AG04450 (cell line): ENCODE measurements at regions not wholly inside any gene's neighbourhood (a gene's known extent, or its start where the extent isn't known, plus 50 kb on each side); places are given as distances from the start of the nearest gene placed in this dataset.

Experiments used
- CTCF ChIA-PET: fragments of 300-600, 350-600 bp; formaldehyde crosslinking; extraction: SDS; loops from one replicate; lab custom pipeline; 2022; ENCODE audit warnings: antibody characterized with exemption, inconsistent platforms; lab: Charles Lee
- POLR2A ChIA-PET: fragments of 350-600 bp; formaldehyde crosslinking; extraction: SDS; loops from one replicate; lab custom pipeline; 2021; ENCODE audit warnings: antibody characterized with exemption, inconsistent platforms; lab: Yijun Ruan, JAX
- DNase-seq: peaks from one replicate; pipeline ENCODE4 v3.0.0-alpha.2; 2011; ENCODE audit warnings: low read depth, low spot score
- H3K27ac ChIP-seq: one replicate; pipeline ENCODE4 v1.5.1; 2012; ENCODE audit warnings: low read depth, low read length, control low read depth
- H3K27me3 ChIP-seq: one replicate; pipeline ENCODE4 v1.6.0; 2012; ENCODE audit warnings: low read length; ENCODE audit not compliant: control insufficient read depth, insufficient read depth
- H3K4me3 ChIP-seq: 2 replicates; pipeline ENCODE4 v1.5.1; 2011; ENCODE audit warnings: mild to moderate bottlenecking, low read depth, low read length, control low read depth
- H3K9me3 ChIP-seq: 2 replicates; pipeline ENCODE4 v1.5.1; 2012; ENCODE audit warnings: low read length; ENCODE audit not compliant: control insufficient read depth, insufficient read depth
- CTCF ChIP-seq: IDR thresholded peaks from 2 replicates; pipeline ENCODE4 v1.5.1; 2011; ENCODE audit warnings: low read depth, low read length, control low read depth, inconsistent platforms

- H3K9me3 ChIP-seq = no peaks in the 10 kb centered on the region
- ChIA-PET CTCF (interaction anchor here (0.7 to 0.9 kb wide), 2 partner anchors 16 to 177 kb away, joined by 3 read pairs; no protein-coding TSS in a partner anchor), POLR2A (no interaction called here)
- H3K4me3 ChIP-seq = no peak overlapping the region
- no peak overlapping the region for H3K27ac ChIP-seq
- TF ChIP-seq CTCF = no peak
- no peak for DNase-seq
- no peaks in the 10 kb centered on the region for H3K27me3 ChIP-seq
These were observed 163.2 kb upstream of the ARID2 start for GRCh38 chr12:45566257-45566656.

GRCh38 chr12:45568808-45569207, 160.7 kb upstream of the ARID2 start:
- TF ChIP-seq CTCF = no peak
- Histone ChIP-seq H3K27ac (no peak overlapping the region), H3K9me3 (no peaks in the 10 kb centered on the region), H3K4me3 (no peak overlapping the region), H3K27me3 (peaks cover 1% of the 10 kb centered on the region)
- DNase-seq = no peak
- ChIA-PET CTCF (interaction anchor here (3.9 kb wide), 1 partner anchor 25 kb away, joined by 19 read pairs; no protein-coding TSS in a partner anchor), POLR2A (no interaction called here)

- ChIA-PET POLR2A (no interaction called here), CTCF (interaction anchor here (3.9 kb wide), 1 partner anchor 27 kb away, joined by 19 read pairs; no protein-coding TSS in a partner anchor)
- Histone ChIP-seq H3K9me3 (no peaks in the 10 kb centered on the region), H3K27me3 (peaks cover 11% of the 10 kb centered on the region), H3K4me3 (no peak overlapping the region), H3K27ac (no peak overlapping the region)
- no peak for DNase-seq
- no peak for TF ChIP-seq CTCF
These were observed 159.0 kb upstream of the ARID2 start for GRCh38 chr12:45570501-45570900.

GRCh38 chr12:45572114-45572513, 157.4 kb upstream of the ARID2 start:
- no peak overlapping the region for H3K4me3 ChIP-seq
- H3K27ac ChIP-seq = no peak overlapping the region
- no peak for DNase-seq
- CTCF ChIA-PET = interaction anchor here (3.9 kb wide), 1 partner anchor 28 kb away, joined by 19 read pairs; no protein-coding TSS in a partner anchor
- H3K9me3 ChIP-seq = no peaks in the 10 kb centered on the region
- POLR2A ChIA-PET = no interaction called here
- peaks cover 14% of the 10 kb centered on the region for H3K27me3 ChIP-seq
- no peak for TF ChIP-seq CTCF

- Histone ChIP-seq H3K27me3 (peaks cover 14% of the 10 kb centered on the region), H3K27ac (no peak overlapping the region), H3K4me3 (no peak overlapping the region), H3K9me3 (no peaks in the 10 kb centered on the region)
- ChIA-PET CTCF (interaction anchor here (0.6 kb wide), 1 partner anchor 235 kb away, joined by 4 read pairs; no protein-coding TSS in a partner anchor), POLR2A (no interaction called here)
- DNase-seq = no peak
- no peak for TF ChIP-seq CTCF
These were observed 154.1 kb upstream of the ARID2 start for GRCh38 chr12:45575417-45575816.
